GM23248 (cell line): ENCODE measurements at regions not wholly inside any gene's neighbourhood (a gene's known extent, or its start where the extent isn't known, plus 50 kb on each side); places are given as distances from the start of the nearest gene placed in this dataset.

Experiments used
- DNase-seq: peaks from one replicate; pipeline ENCODE4 v3.0.0-alpha.2; 2015
- H2AFZ ChIP-seq: fragments of 200-600 bp; sonication (generic); 2 replicates; pipeline ENCODE4 v1.6.1; 2016; ENCODE audit warnings: antibody characterized with exemption
- H3F3A ChIP-seq: fragments of 200-600 bp; sonication (generic); 2 replicates; pipeline ENCODE4 v1.6.1; 2016; ENCODE audit warnings: mild to moderate bottlenecking, antibody characterized with exemption, mixed run types; ENCODE audit not compliant: insufficient read depth
- H3K27ac ChIP-seq: fragments of 200-600 bp; sonication (generic); 2 replicates; pipeline ENCODE4 v1.5.1; 2016; ENCODE audit warnings: mild to moderate bottlenecking
- H3K27me3 ChIP-seq: fragments of 200-600 bp; sonication (generic); replicated peaks from 2 replicates; pipeline ENCODE4 v1.6.1; 2016; ENCODE audit warnings: mild to moderate bottlenecking; ENCODE audit not compliant: insufficient read depth
- H3K36me3 ChIP-seq: fragments of 200-600 bp; sonication (generic); 2 replicates; pipeline ENCODE4 v1.6.1; 2016; ENCODE audit warnings: low read depth, mild to moderate bottlenecking
- H3K4me1 ChIP-seq: fragments of 200-600 bp; sonication (generic); 2 replicates; pipeline ENCODE4 v1.6.1; 2016; ENCODE audit warnings: mild to moderate bottlenecking; ENCODE audit not compliant: insufficient read depth
- H3K4me2 ChIP-seq: fragments of 200-600 bp; sonication (generic); one replicate; pipeline ENCODE4 v1.6.1; 2016; ENCODE audit warnings: mild to moderate bottlenecking; ENCODE audit not compliant: unreplicated experiment
- H3K4me3 ChIP-seq: fragments of 200-600 bp; sonication (generic); 2 replicates; pipeline ENCODE4 v1.5.1; 2016; ENCODE audit warnings: mild to moderate bottlenecking
- H3K79me2 ChIP-seq: fragments of 200-600 bp; sonication (generic); 2 replicates; pipeline ENCODE4 v1.6.1; 2016; ENCODE audit warnings: mild to moderate bottlenecking; ENCODE audit not compliant: insufficient read depth
- H3K9ac ChIP-seq: fragments of 200-600 bp; sonication (generic); 2 replicates; pipeline ENCODE4 v1.6.1; 2016; ENCODE audit warnings: mild to moderate bottlenecking
- H3K9me2 ChIP-seq: fragments of 200-600 bp; sonication (generic); 2 replicates; pipeline ENCODE4 v1.6.1; 2016; ENCODE audit warnings: mixed run types, mild to moderate bottlenecking, moderate library complexity; ENCODE audit not compliant: insufficient read depth
- H3K9me3 ChIP-seq: fragments of 200-600 bp; sonication (generic); one replicate; pipeline ENCODE4 v1.6.1; 2017; ENCODE audit warnings: low read depth
- H4K20me1 ChIP-seq: fragments of 200-600 bp; sonication (generic); 2 replicates; pipeline ENCODE4 v1.6.0; 2016; ENCODE audit not compliant: insufficient read depth
- EZH2 ChIP-seq: fragments of 200-600 bp; sonication (generic); IDR thresholded peaks from 2 replicates; pipeline ENCODE4 v1.6.1; 2018; ENCODE audit warnings: antibody characterized with exemption, mild to moderate bottlenecking; ENCODE audit not compliant: insufficient read depth, poor library complexity, severe bottlenecking
- EZH2phosphoT487 ChIP-seq: fragments of 200-600 bp; sonication (generic); IDR thresholded peaks from 2 replicates; pipeline ENCODE4 v1.6.1; 2018; ENCODE audit warnings: antibody characterized with exemption, moderate library complexity, mild to moderate bottlenecking, low read depth; ENCODE audit not compliant: insufficient read depth
- WGBS, 2 experiments: methylation state at CpG; one replicate each; pipeline ENCODE4 v1.1.6; 2015 to 2017; ENCODE audit warnings: low lambda C conversion rate in 2 of 2, low coverage in 1 of 2; ENCODE audit errors: missing lambda C conversion rate in 2 of 2; 5-methylcytosine and 5-hydroxymethylcytosine counted together
- in situ Hi-C: fragments of 300-500 bp; cut with MboI; formaldehyde crosslinking; loops from 2 replicates; pipeline ENCODE4 v1.15.0; 2020

DNA sequence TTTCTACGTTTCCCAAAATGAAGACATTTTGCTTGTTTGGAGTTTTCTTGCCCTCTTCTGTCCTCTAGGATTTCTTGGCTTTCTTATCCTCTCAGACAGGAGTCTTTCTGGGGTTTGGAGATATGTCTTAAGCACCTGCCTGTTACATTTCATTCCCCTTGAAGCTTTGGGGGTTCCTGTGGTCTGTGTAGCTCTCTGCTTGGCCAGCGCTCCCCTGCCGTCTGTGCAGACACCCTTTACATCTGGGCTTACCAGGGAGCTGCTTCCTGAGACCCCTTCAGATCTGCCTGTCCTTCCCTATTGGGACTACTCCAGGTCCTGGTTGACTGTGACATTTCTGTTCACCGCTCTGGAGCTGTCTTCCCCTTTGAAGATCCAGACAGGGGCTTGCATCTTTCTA is 171.9 kb upstream of the CSF3R start:
- no peak overlapping the region for H2AFZ ChIP-seq
- no peaks in the 10 kb centered on the region for H3K9me3 ChIP-seq
- H3K36me3 ChIP-seq = no peaks in the 10 kb centered on the region
- H3K4me2 ChIP-seq = no peak overlapping the region
- H3K9ac ChIP-seq = no peak overlapping the region
- H3K4me1 ChIP-seq = no peaks in the 10 kb centered on the region
- H3K27me3 ChIP-seq = no peaks in the 10 kb centered on the region
- no peaks in the 10 kb centered on the region for H3F3A ChIP-seq
- in situ Hi-C loops = no loop called here
- DNase-seq = no peak
- H4K20me1 ChIP-seq = no peaks in the 10 kb centered on the region
- no peaks in the 10 kb centered on the region for H3K79me2 ChIP-seq
- H3K9me2 ChIP-seq = no peaks in the 10 kb centered on the region
- H3K27ac ChIP-seq = no peak overlapping the region
- H3K4me3 ChIP-seq = no peak overlapping the region
- 18 to 26% methylated on average over 4 of the region's 4 CpGs for WGBS, 2 experiments
- TF ChIP-seq EZH2 (no peak), EZH2phosphoT487 (no peak)

DNA sequence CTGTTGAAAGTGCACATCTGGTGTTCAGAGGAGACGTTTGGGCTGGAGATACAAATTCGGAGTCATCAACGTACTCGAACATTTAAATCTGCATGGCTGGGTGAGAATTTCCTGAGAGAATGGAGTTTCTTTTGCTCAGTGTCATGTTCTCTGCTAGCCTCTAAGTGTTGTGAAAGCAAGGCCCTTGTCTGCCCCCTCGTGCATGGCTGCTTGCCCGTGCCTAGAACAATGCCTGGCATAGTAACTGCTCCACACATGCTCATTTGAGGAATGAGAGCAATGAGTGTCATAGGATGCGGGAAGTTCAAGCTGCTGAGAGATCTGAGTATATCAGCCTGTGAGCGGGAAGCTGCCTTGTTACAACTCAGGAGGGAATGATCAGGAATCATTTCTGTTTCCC is 171.1 kb upstream of the CSF3R start:
- H3K9ac ChIP-seq = no peak overlapping the region
- TF ChIP-seq EZH2 (no peak), EZH2phosphoT487 (no peak)
- DNase-seq = peak; percentile 65
- no peak overlapping the region for H3K27ac ChIP-seq
- WGBS, 2 experiments = 3 to 5% methylated on average over 8 of the region's 8 CpGs
- H3K79me2 ChIP-seq = no peaks in the 10 kb centered on the region
- H3K4me3 ChIP-seq = no peak overlapping the region
- H3K9me2 ChIP-seq = no peaks in the 10 kb centered on the region
- no peaks in the 10 kb centered on the region for H3K9me3 ChIP-seq
- no peaks in the 10 kb centered on the region for H3F3A ChIP-seq
- no peaks in the 10 kb centered on the region for H4K20me1 ChIP-seq
- H3K4me2 ChIP-seq = no peak overlapping the region
- in situ Hi-C loops = no loop called here
- H3K4me1 ChIP-seq = no peaks in the 10 kb centered on the region
- H3K27me3 ChIP-seq = no peaks in the 10 kb centered on the region
- no peaks in the 10 kb centered on the region for H3K36me3 ChIP-seq
- no peak overlapping the region for H2AFZ ChIP-seq

DNA sequence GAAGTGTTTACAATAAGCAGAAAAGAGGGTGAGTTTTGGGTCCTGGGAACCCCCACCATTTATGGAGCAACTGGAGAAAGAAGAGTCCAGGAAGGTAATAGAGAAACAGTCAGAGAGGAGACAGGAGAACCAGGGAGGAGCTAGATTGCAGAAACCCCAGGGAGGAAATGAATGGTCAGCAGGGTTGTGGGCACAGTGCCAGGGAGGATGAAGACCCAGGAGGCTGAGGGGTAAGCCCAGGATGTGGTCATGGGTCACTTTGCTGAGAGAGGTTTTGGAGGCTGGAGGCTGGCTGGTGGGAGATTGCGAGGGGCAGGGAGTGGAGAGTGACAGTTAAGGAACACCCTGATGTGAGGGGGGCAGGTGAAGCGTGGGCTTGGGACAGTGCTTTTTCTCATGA is 169.9 kb upstream of the CSF3R start:
- Histone ChIP-seq H3K9me2 (no peaks in the 10 kb centered on the region), H3K36me3 (no peaks in the 10 kb centered on the region), H3K9ac (no peak overlapping the region), H2AFZ (no peak overlapping the region), H3K4me2 (no peak overlapping the region), H3K9me3 (no peaks in the 10 kb centered on the region), H3K27ac (no peak overlapping the region), H3K4me3 (no peak overlapping the region), H3K79me2 (no peaks in the 10 kb centered on the region), H3K4me1 (no peaks in the 10 kb centered on the region), H4K20me1 (no peaks in the 10 kb centered on the region), H3F3A (no peaks in the 10 kb centered on the region), H3K27me3 (no peaks in the 10 kb centered on the region)
- WGBS, 2 experiments = 45 to 71% methylated on average over 2 of the region's 2 CpGs
- TF ChIP-seq EZH2 = no peak
- no peak for TF ChIP-seq EZH2phosphoT487
- DNase-seq = no peak
- in situ Hi-C loops = no loop called here

DNA sequence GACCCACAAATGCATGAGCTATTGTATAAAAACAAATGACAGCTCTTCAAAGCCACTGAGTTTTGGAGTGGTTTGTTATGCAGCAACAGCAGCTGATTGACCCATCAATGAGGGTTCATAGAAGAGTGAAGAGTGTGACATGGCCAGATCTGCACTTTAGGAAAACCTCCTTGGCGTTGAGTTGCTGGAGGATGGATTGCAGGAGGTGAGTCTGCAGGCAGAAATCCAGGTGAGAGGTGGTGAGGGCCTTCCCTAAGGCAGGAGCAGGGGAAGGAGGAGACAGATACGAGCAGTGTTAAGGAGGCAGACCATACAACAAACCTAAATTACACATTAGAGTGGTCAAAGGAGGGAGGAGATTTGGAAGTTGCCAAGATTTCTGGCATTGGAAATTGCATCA is 169.3 kb upstream of the CSF3R start:
- H3K79me2 ChIP-seq = no peaks in the 10 kb centered on the region
- H3K4me3 ChIP-seq = no peak overlapping the region
- no peak overlapping the region for H2AFZ ChIP-seq
- DNase-seq = no peak
- H3K4me1 ChIP-seq = no peaks in the 10 kb centered on the region
- 0 out of 2 replicates have a peak, but pooled peaks cover 2% of the 10 kb centered on the region for H3K27me3 ChIP-seq
- no peak overlapping the region for H3K27ac ChIP-seq
- WGBS, 2 experiments = 8 to 13% methylated on average over 2 of the region's 2 CpGs
- in situ Hi-C loops = no loop called here
- H3K4me2 ChIP-seq = no peak overlapping the region
- H3K9me2 ChIP-seq = no peaks in the 10 kb centered on the region
- H3K9me3 ChIP-seq = no peaks in the 10 kb centered on the region
- H3K9ac ChIP-seq = no peak overlapping the region
- no peaks in the 10 kb centered on the region for H4K20me1 ChIP-seq
- H3K36me3 ChIP-seq = no peaks in the 10 kb centered on the region
- no peaks in the 10 kb centered on the region for H3F3A ChIP-seq
- TF ChIP-seq EZH2 = no peak

DNA sequence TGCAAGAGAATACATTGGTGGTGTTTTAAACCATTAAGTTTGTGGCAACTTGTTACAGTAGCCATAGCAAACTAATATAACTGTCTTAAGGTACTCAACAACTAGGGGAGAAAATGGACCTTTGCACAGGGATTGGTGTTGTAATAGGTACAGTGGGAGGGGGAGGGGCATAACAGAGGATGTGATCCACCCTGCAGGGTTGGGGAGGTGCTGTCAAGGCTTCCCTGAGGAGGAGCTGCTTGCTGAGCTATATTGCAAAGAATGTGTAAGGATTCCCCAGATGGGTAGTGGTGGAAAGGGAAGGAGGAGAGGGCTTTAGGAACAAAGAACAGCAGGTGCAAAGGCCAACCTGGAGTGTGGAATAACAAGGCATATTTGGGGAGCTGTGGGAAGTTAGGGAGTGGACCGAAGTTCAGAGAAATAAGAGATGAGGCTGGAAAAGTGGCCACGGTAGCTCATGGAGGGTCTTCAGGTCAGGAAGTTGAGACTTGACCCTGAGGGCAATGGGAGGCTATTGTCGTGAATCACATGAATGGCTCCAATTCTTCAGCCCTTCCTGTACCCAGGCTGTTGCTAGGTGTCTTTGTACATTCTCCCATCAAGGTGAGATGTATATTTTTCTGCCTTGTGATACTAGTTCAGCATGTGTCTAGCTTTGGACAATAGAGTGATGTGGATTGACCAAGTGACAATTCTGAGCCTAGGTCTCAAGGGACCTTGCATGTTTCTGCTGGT is 168.6 kb upstream of the CSF3R start:
- Histone ChIP-seq H4K20me1 (no peaks in the 10 kb centered on the region), H3K27ac (no peak overlapping the region), H3K36me3 (no peaks in the 10 kb centered on the region), H2AFZ (no peak overlapping the region), H3K79me2 (no peaks in the 10 kb centered on the region), H3K27me3 (peaks cover 8% of the 10 kb centered on the region), H3F3A (no peaks in the 10 kb centered on the region), H3K9me3 (no peaks in the 10 kb centered on the region), H3K9me2 (no peaks in the 10 kb centered on the region), H3K4me3 (no peak overlapping the region), H3K4me1 (no peaks in the 10 kb centered on the region), H3K4me2 (no peak overlapping the region), H3K9ac (no peak overlapping the region)
- WGBS, 2 experiments = 23 to 43% methylated on average over 3 of the region's 3 CpGs
- TF ChIP-seq EZH2phosphoT487 (no peak), EZH2 (no peak)
- no peak for DNase-seq
- in situ Hi-C loops = no loop called here
